Stomach (tissue), 4 donors: ENCODE measurements at regions not wholly inside any gene's neighbourhood (a gene's known extent, or its start where the extent isn't known, plus 50 kb on each side); places are given as distances from the start of the nearest gene placed in this dataset.

Source experiments
- EP300 ChIP-seq: sonication (generic); formaldehyde crosslinking; IDR thresholded peaks from one replicate; pipeline ENCODE4 v1.6.1; 2017; ENCODE audit warnings: antibody characterized with exemption
- POLR2A ChIP-seq, 4 donors: fragments of 450-650 bp; IDR thresholded peaks; one replicate each; pipeline ENCODE4 v1.6.1; 2016; ENCODE audit warnings: antibody characterized with exemption in 4 of 4, control low read depth in 2 of 4, mild to moderate bottlenecking in 1 of 4, moderate library complexity in 1 of 4

GRCh38 chr21:43317254-43317748 lies 109.6 kb downstream of the SIK1 start:
- TF ChIP-seq POLR2A (IDR thresholded peaks at IDR 0.05): no peak
- TF ChIP-seq EP300: no peak
